ENCODE measurements at regions not wholly inside any gene's neighbourhood (a gene's known extent, or its start where the extent isn't known, plus 50 kb on each side); places are given as distances from the start of the nearest gene placed in this dataset.

DNA sequence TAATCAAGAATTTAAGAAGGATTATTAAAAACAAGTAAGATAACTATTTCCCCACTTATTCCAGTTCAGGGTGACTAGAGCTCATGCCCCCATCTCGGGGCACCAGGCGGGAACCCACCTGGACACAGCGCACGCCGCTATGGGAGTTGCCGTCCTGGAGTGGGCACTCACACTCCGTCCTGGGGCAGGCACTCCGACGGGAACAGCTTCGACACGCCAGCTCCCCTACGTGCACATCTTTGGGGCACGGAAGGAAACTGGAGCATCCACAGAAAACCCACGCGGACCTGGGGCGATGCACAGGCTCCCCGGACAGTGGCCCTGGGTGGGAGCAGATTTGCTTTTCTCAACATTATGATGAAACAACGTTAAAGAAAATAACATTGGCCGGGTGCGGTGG lies 52.0 kb upstream of the GATA5 start:
- no peak overlapping the region for H3K4me3 Mint-ChIP-seq
- H3K27ac Mint-ChIP-seq: no peak overlapping the region
- POLR2A ChIA-PET: no interaction called here
- H3K36me3 ChIP-seq (ENCODE audit: insufficient read depth, low read length): no peaks in the 10 kb centered on the region
- H3K4me1 Mint-ChIP-seq: peaks cover 0 to 13% (median 4%) of the 10 kb centered on the region in 3 donors
- no peak overlapping the region for H3K27ac ChIP-seq (ENCODE audit: low read depth, low read length)
- no peaks in the 10 kb centered on the region for H3K27me3 ChIP-seq (ENCODE audit: insufficient read depth, low read length, poor library complexity, severe bottlenecking)
- peaks cover 18 to 36% of the 10 kb centered on the region in 2 donors for H3K27me3 Mint-ChIP-seq
- H3K9me3 ChIP-seq (ENCODE audit: low read length): no peaks in the 10 kb centered on the region
- CTCF ChIA-PET: no interaction called here
- H3K36me3 Mint-ChIP-seq: no peaks in the 10 kb centered on the region
- no peaks in the 10 kb centered on the region for H3K4me1 ChIP-seq (ENCODE audit: insufficient read depth, low read length)
- no peaks in the 10 kb centered on the region for H3K9me3 Mint-ChIP-seq
- no peak overlapping the region for H3K4me3 ChIP-seq (ENCODE audit: low read length)
- no peak for DNase-seq

DNA sequence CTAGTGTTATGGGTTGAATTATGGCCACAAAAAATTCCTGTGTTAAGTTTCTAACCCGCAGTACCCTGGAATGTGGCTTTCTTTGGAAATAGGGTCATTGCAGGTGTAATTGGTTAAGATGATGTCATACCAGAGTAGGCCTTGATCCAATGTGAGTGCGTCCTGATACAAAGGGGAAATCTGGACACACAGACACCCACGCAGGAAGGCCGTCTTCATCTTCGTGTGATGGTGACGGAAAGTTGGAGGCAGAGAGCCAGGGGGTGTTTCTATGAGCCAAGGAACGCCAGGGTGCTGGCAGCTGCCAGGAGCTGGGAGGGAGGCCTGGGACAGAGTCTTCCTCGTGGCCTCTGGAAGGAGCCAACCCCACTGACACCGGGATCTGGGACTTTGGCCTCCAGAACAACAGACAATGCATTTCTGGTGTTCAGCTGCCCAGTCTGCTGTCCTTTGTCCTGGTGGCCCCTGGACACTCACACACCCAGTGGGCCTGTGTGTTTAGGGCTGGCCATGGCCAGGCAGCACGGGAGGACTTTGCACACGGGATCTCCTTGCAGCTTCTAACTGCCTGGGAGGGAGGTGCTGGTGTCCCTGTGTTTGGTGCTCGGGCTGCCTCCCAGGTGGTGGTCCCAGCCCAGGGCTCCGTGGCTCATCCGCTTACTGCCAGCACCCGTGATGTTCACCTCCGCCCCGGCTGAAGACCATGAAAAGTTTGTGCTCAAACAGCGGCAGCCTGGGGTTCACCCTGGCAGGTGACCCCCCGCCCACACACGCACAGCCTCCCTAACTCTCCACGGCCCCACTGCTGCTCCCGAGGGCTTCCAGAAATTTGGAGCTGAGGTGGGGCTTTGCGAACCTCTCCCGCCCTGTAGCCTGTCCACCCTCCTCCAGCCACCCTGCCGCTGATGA lies 53.4 kb upstream of the GATA5 start:
- no peak for DNase-seq
- POLR2A ChIA-PET: no interaction called here
- Mint-ChIP-seq H3K36me3 (no peaks in the 10 kb centered on the region), H3K4me3 (no peak overlapping the region), H3K27ac (peak overlapping the region in 1 of 8 donors; percentile 43), H3K27me3 (peaks cover 15 to 28% of the 10 kb centered on the region in 2 donors), H3K4me1 (peaks cover 0 to 7% (median 0%) of the 10 kb centered on the region in 3 donors), H3K9me3 (no peaks in the 10 kb centered on the region)
- no peak overlapping the region for H3K4me3 ChIP-seq (ENCODE audit: low read length)
- H3K27me3 ChIP-seq (ENCODE audit: insufficient read depth, low read length, poor library complexity, severe bottlenecking): no peaks in the 10 kb centered on the region
- CTCF ChIA-PET: no interaction called here
- no peaks in the 10 kb centered on the region for H3K4me1 ChIP-seq (ENCODE audit: insufficient read depth, low read length)
- H3K36me3 ChIP-seq (ENCODE audit: insufficient read depth, low read length): no peaks in the 10 kb centered on the region
- H3K9me3 ChIP-seq (ENCODE audit: low read length): no peaks in the 10 kb centered on the region
- H3K27ac ChIP-seq (ENCODE audit: low read depth, low read length): peak overlapping the region; percentile 64

DNA sequence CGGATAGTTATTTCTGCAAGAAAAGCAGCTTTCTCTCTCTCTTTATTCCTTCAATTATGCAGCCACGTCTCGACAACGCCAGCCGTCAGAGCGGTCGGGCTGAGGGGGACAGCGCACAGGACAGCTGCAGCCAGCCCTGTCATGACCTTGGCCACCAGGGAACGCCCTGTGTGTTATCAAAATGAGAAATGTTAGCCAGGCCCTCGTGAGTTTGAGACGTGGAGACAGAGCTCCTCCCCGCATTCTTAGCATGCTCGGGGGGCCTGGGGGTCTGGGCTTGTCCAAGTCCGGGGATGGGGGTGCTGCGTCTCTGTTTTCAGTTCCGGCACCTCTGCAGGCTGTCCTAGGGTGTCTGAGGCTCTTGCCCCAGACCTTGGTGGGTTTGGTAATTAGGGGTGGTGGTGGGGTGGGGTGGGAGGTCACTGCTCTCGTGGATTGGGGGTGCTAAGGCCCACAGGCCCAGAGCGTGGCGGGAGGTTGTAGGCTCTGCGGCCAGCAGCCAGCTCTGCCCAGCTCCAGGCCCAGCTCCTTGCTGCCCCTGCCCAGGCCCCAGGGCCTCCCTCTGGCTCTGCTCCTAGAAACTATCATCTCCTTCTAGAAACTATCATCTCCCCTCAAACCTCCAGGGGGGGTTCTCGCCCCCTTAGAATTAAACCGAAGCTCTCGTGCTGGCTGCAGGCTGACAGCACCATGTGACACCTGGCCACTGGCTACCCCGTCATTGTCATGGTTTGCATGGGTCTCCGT lies 54.3 kb upstream of the GATA5 start:
- no peak overlapping the region for H3K4me3 ChIP-seq (ENCODE audit: low read length)
- ChIA-PET CTCF (no interaction called here), POLR2A (no interaction called here)
- H3K36me3 ChIP-seq (ENCODE audit: insufficient read depth, low read length): no peaks in the 10 kb centered on the region
- H3K4me1 ChIP-seq (ENCODE audit: insufficient read depth, low read length): no peaks in the 10 kb centered on the region
- Mint-ChIP-seq H3K4me1 (no peaks in the 10 kb centered on the region), H3K4me3 (no peak overlapping the region), H3K36me3 (no peaks in the 10 kb centered on the region), H3K9me3 (no peaks in the 10 kb centered on the region), H3K27ac (no peak overlapping the region), H3K27me3 (peaks cover 12 to 26% of the 10 kb centered on the region in 2 donors)
- no peaks in the 10 kb centered on the region for H3K27me3 ChIP-seq (ENCODE audit: insufficient read depth, low read length, poor library complexity, severe bottlenecking)
- no peaks in the 10 kb centered on the region for H3K9me3 ChIP-seq (ENCODE audit: low read length)
- H3K27ac ChIP-seq (ENCODE audit: low read depth, low read length): peak overlapping the region; percentile 64
- DNase-seq: no peak

DNA sequence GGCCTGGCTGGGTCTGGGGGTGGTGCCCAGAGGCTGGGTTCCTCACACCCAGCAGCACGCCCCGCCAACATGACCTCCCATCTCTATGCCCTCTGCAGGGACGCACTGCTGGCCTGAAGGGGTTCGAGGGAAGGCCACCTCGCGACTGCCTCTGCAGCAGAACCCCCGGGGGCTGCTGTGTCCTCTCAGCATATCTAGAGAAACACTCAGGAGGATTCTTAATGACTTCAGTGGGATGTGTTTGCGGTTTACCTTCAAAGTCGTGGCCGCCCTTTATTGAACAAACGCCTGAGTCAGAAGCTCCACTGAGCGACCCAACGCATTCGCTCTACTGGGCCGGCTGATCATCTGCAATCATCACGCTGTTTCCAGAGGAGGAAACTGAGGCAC lies 54.8 kb upstream of the GATA5 start:
- ChIA-PET CTCF (no interaction called here), POLR2A (no interaction called here)
- Mint-ChIP-seq H3K9me3 (no peaks in the 10 kb centered on the region), H3K36me3 (no peaks in the 10 kb centered on the region), H3K4me3 (no peak overlapping the region), H3K27ac (no peak overlapping the region), H3K27me3 (peaks cover 12 to 22% of the 10 kb centered on the region in 2 donors), H3K4me1 (no peaks in the 10 kb centered on the region)
- DNase-seq: no peak
- H3K4me3 ChIP-seq (ENCODE audit: low read length): no peak overlapping the region
- no peaks in the 10 kb centered on the region for H3K36me3 ChIP-seq (ENCODE audit: insufficient read depth, low read length)
- H3K27me3 ChIP-seq (ENCODE audit: insufficient read depth, low read length, poor library complexity, severe bottlenecking): no peaks in the 10 kb centered on the region
- H3K4me1 ChIP-seq (ENCODE audit: insufficient read depth, low read length): no peaks in the 10 kb centered on the region
- H3K9me3 ChIP-seq (ENCODE audit: low read length): no peaks in the 10 kb centered on the region
- H3K27ac ChIP-seq (ENCODE audit: low read depth, low read length): peak overlapping the region; percentile 64

DNA sequence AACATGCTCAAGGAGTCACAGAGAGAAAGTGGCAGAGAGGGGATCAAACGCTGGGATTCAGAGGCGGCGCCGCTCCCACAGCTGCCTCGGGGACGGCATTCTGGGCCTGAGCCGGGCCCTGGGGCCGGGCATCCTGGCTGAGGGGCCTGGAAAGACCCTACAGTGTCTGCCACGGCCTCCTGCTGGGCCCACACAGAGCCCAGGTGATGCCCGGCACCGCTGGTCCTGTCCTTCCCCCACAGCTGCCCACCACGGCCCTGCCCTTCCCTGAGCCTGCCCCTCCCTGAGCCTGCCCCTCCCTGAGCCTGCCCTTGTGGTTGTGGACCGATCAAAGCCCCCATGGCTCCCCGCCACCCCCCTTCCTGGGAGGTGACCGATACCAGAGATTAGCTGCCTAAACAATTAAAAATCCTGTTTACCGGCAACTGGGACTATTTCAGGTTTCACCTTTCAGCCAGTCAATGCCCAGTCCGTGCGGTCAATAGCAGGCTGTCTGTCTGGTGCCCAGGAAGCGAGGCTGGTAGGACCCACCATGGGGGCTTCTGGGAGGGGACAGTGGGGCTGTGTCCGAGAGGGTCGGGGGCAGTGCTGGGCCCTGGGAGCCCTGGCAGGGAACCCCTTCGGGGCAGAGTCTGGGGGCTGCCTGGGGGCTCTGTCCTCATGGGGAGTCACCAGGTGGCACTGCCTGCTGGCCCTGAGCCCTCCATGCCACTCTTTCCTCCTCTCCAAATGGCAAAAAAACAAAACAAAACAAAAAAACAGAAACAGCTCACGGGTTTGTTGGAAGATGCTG lies 55.4 kb upstream of the GATA5 start:
- H3K27me3 ChIP-seq (ENCODE audit: insufficient read depth, low read length, poor library complexity, severe bottlenecking): no peaks in the 10 kb centered on the region
- CTCF ChIA-PET: no interaction called here
- Mint-ChIP-seq H3K4me1 (no peaks in the 10 kb centered on the region), H3K9me3 (no peaks in the 10 kb centered on the region), H3K4me3 (no peak overlapping the region), H3K36me3 (no peaks in the 10 kb centered on the region), H3K27ac (no peak overlapping the region), H3K27me3 (peaks cover 12 to 18% of the 10 kb centered on the region in 2 donors)
- peak overlapping the region; percentile 64 for H3K27ac ChIP-seq (ENCODE audit: low read depth, low read length)
- no peak for DNase-seq
- H3K9me3 ChIP-seq (ENCODE audit: low read length): no peaks in the 10 kb centered on the region
- no peaks in the 10 kb centered on the region for H3K36me3 ChIP-seq (ENCODE audit: insufficient read depth, low read length)
- H3K4me3 ChIP-seq (ENCODE audit: low read length): no peak overlapping the region
- POLR2A ChIA-PET: no interaction called here
- H3K4me1 ChIP-seq (ENCODE audit: insufficient read depth, low read length): no peaks in the 10 kb centered on the region

DNA sequence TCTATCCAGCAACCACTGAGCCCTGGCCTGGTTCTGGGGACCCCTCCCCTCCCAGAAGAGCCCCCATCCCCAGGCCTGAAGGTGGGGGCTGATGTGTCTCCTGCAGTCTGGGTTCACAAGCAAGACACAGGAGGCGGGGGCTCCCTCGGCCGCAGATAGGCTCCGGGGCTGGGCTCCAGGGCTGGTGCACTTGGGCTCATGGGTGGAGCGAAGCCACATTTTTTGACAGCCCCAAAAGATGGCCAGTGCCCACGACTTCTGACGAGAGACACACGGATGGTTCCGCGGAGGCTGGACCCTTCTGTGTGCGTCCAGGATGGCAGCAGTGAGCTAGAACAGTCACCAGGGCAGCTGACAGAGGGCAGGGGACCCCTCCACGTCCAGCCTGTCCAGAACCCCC lies 57.1 kb upstream of the GATA5 start:
- Histone ChIP-seq H3K27ac (ENCODE audit: low read depth, low read length) (peak overlapping the region; percentile 72), H3K9me3 (ENCODE audit: low read length) (no peaks in the 10 kb centered on the region), H3K36me3 (ENCODE audit: insufficient read depth, low read length) (no peaks in the 10 kb centered on the region), H3K27me3 (ENCODE audit: insufficient read depth, low read length, poor library complexity, severe bottlenecking) (no peaks in the 10 kb centered on the region), H3K4me3 (ENCODE audit: low read length) (no peak overlapping the region), H3K4me1 (ENCODE audit: insufficient read depth, low read length) (no peaks in the 10 kb centered on the region)
- no peak for DNase-seq
- H3K27me3 Mint-ChIP-seq: peaks cover 8 to 14% of the 10 kb centered on the region in 2 donors
- H3K9me3 Mint-ChIP-seq: no peaks in the 10 kb centered on the region
- ChIA-PET CTCF (no interaction called here), POLR2A (no interaction called here)
- no peak overlapping the region for H3K4me3 Mint-ChIP-seq
- H3K27ac Mint-ChIP-seq: no peak overlapping the region
- H3K36me3 Mint-ChIP-seq: no peaks in the 10 kb centered on the region
- no peaks in the 10 kb centered on the region for H3K4me1 Mint-ChIP-seq

DNA sequence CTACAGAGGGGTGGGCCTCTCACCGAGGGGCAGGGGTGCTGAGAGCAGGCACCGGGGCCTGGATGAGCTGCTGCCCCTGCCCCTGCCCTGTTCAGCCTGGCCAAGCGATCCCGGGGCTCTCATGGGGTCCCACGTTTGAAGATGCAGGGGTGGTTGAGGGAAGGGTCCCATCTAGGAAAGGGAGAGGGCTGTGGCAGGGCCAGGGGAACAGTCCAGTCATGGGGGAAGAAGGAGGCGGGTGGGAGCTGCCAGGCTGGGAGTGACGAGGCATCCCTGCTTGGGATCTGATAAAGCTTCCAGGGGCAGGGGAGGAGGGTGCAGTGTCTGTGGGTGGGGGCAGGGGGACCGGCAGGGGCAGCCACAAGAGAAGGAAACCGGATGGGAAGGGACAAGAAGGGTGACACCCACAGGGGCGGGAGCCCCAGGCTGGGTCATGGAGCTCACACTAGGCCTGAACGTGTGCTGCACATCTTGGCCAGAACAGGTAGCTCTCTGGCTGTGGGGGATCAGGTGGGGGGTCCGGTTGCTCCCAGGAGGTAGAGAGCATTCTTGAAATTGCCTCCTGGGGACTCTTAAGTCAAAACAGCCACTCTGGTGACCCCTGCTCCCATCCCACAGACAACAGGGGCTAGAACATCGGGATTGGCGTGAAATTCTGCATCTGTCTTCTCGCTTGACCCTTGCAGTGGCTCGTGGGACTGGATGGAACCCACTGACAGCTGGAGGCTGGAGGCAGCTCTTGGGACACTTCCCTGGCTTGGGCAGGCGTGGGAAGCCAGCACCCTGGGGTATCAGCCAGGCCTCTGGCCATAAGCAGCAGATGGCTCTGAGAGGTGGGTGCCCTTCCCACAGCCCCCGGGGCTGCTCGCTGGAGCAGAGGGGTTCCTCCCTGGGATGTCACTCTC lies 58.0 kb upstream of the GATA5 start:
- ChIA-PET POLR2A (no interaction called here), CTCF (interaction anchor here (0.8 kb wide), 1 partner anchor 12 kb away, joined by 3 read pairs; no protein-coding TSS in a partner anchor)
- Mint-ChIP-seq H3K27me3 (peaks cover 8 to 11% of the 10 kb centered on the region in 2 donors), H3K27ac (no peak overlapping the region), H3K36me3 (no peaks in the 10 kb centered on the region), H3K4me3 (no peak overlapping the region), H3K4me1 (no peaks in the 10 kb centered on the region), H3K9me3 (no peaks in the 10 kb centered on the region)
- Histone ChIP-seq H3K4me3 (ENCODE audit: low read length) (no peak overlapping the region), H3K27ac (ENCODE audit: low read depth, low read length) (peak overlapping the region; percentile 72), H3K9me3 (ENCODE audit: low read length) (no peaks in the 10 kb centered on the region), H3K36me3 (ENCODE audit: insufficient read depth, low read length) (no peaks in the 10 kb centered on the region), H3K27me3 (ENCODE audit: insufficient read depth, low read length, poor library complexity, severe bottlenecking) (no peaks in the 10 kb centered on the region), H3K4me1 (ENCODE audit: insufficient read depth, low read length) (no peaks in the 10 kb centered on the region)
- no peak for DNase-seq
